ENCODE measurements at regions not wholly inside any gene's neighbourhood (a gene's known extent, or its start where the extent isn't known, plus 50 kb on each side); places are given as distances from the start of the nearest gene placed in this dataset.
A peak's percentile ranks its signal among the peaks of the same experiment; 100 is the strongest.
"Not testable (repeated sequence)": the region's sequence is repeated elsewhere in the genome, so short reads cannot be mapped to it uniquely, and the experiment has no call there.

DNA sequence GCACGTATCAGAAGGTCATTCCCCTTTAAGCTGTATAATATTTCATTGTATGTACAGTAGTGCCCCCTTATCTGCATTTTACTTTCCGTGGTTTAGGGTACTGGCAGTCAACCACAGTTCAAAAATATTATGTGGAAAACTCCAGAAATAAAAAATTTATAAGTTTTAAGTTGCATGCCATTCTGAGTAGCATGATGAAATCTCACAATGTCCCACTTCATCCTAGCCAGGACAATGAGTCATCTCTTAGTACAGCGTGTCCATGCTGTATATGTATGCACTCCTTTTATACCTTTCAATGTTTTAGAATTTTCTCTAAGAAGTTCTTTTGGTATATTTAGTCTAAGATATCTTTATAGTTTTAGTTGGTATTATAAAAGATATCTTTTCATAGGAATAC is 115.0 kb upstream of the HAND1 start:
- peak; percentile 76 for DNase-seq (ENCODE audit: low read depth)
- no peak overlapping the region for H3K4me3 ChIP-seq (ENCODE audit: control insufficient read depth, low read depth, low read length)
- TF ChIP-seq, protein P1, sequence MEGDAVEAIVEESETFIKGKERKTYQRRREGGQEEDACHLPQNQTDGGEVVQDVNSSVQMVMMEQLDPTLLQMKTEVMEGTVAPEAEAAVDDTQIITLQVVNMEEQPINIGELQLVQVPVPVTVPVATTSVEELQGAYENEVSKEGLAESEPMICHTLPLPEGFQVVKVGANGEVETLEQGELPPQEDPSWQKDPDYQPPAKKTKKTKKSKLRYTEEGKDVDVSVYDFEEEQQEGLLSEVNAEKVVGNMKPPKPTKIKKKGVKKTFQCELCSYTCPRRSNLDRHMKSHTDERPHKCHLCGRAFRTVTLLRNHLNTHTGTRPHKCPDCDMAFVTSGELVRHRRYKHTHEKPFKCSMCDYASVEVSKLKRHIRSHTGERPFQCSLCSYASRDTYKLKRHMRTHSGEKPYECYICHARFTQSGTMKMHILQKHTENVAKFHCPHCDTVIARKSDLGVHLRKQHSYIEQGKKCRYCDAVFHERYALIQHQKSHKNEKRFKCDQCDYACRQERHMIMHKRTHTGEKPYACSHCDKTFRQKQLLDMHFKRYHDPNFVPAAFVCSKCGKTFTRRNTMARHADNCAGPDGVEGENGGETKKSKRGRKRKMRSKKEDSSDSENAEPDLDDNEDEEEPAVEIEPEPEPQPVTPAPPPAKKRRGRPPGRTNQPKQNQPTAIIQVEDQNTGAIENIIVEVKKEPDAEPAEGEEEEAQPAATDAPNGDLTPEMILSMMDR (conservative IDR thresholded peaks at IDR 0.05; ENCODE audit: control insufficient read depth, insufficient read depth, low read depth, low read length): no peak

DNA sequence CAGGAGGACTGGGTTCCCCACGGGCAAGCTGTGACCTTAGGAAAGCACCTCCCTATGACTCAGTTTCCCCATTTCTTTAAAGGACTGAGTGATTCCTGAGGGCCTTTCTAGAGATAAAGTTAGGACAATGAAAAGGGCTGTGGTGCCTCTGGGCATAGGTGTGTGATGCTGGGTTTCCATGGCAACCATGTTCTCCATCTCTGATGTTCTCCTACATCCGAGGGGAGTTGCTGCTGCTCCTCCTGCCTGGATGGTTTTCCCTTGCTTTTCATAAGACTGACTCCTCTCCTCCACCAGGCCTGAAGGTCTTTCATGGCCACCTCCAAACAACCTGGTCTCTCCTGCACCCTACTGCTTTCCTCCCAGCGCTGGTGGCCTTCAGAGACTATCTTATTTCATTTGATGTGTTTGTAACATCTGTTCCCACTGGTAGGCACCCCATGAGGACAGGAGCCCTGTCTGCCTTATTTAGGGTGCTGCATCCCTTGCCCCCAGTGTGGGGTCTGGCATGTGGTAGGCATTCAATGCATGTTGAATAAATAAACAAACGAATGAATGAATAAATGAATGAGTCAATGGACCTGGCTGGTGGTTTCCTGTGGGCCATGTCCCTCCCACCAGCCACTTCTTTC is 112.2 kb upstream of the HAND1 start:
- DNase-seq (ENCODE audit: low read depth): no peak
- TF ChIP-seq, protein P1 (conservative IDR thresholded peaks at IDR 0.05; ENCODE audit: control insufficient read depth, insufficient read depth, low read depth, low read length): no peak
- H3K4me3 ChIP-seq (ENCODE audit: control insufficient read depth, low read depth, low read length): no peak overlapping the region

DNA sequence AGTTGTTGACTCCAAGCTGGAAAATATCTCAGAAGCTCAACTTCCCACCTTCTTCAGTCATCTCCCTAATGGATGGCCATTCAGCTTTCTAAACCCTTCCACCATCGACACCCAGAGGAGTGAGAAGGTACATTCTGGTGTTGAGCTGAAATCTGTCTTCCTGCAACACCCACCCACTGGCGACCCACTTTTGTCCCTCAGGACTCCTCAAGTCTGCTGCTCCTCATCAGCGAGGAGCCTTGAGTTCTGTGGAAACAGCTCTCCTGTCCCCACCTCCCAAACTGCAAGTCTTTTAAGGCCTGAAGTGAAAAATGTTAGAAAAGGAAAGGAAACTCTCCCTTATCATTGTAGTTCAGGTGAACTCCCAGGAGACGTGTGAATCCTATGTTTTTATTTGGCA is 111.5 kb upstream of the HAND1 start:
- no peak for DNase-seq (ENCODE audit: low read depth)
- H3K4me3 ChIP-seq (ENCODE audit: control insufficient read depth, low read depth, low read length): no peak overlapping the region
- TF ChIP-seq, protein P1 (conservative IDR thresholded peaks at IDR 0.05; ENCODE audit: control insufficient read depth, insufficient read depth, low read depth, low read length): no peak

DNA sequence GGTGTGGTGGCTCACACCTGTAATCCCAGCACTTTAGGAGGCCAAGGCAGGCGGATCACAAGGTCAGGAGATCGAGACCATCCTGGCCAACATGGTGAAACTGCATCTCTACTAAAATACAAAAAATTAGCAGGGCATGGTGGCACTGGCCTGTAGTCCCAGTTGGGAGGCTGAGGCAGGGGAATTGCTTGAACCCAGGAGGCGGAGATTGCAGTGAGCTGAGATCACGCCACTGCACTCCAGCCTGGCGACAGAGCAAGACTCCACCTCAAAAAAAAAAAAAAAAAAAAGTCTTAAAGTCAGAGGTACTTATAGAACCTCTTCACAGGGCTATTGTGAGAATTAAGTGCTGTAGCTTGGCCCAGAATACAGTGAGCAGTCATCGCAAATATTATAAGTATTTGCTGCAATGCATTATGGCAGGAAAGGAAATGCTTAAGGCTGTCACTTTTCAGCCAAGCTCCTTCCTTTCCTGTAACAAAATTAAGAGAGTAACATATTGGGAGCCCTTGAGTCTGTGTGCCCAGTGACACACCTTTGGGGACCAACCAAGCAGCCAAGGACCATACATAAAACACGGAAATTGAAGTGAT is 110.9 kb upstream of the HAND1 start:
- not testable (repeated sequence) for DNase-seq (ENCODE audit: low read depth); H3K4me3 ChIP-seq (ENCODE audit: control insufficient read depth, low read depth, low read length)

DNA sequence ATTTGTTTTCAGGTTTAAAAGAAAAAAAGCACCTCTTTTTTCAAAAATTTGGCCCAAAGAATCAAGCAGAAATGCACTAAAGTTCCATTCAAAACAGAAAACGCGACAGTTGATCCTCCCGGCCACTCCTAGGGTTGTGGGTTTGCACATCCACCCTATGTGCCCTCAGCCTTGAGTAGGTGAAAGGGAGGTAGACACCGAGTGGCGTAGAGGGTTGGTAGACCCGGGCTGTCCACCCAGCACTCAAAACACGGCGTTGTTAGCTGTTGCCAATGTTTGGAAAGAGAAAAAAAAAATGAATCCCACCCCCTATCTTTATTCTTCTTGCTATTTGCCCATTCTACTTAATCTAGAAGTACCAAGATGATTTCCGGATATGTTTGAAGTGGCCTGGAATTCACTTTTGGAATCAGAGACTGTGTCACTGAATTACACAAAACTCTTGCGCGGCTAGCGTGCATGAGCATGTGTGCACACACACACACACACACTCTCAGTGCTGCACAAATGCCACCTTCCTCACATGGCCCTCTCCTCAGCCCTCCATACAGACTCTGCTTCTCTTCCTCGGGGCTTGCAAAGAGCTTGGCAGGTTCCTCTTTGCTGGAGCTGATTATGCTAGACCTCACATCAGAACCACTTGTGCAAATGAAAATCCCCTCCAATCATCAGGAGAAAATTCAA is 110.2 kb upstream of the HAND1 start:
- no peak for DNase-seq (ENCODE audit: low read depth)
- no peak overlapping the region for H3K4me3 ChIP-seq (ENCODE audit: control insufficient read depth, low read depth, low read length)
- TF ChIP-seq, protein P1 (conservative IDR thresholded peaks at IDR 0.05; ENCODE audit: control insufficient read depth, insufficient read depth, low read depth, low read length): no peak

DNA sequence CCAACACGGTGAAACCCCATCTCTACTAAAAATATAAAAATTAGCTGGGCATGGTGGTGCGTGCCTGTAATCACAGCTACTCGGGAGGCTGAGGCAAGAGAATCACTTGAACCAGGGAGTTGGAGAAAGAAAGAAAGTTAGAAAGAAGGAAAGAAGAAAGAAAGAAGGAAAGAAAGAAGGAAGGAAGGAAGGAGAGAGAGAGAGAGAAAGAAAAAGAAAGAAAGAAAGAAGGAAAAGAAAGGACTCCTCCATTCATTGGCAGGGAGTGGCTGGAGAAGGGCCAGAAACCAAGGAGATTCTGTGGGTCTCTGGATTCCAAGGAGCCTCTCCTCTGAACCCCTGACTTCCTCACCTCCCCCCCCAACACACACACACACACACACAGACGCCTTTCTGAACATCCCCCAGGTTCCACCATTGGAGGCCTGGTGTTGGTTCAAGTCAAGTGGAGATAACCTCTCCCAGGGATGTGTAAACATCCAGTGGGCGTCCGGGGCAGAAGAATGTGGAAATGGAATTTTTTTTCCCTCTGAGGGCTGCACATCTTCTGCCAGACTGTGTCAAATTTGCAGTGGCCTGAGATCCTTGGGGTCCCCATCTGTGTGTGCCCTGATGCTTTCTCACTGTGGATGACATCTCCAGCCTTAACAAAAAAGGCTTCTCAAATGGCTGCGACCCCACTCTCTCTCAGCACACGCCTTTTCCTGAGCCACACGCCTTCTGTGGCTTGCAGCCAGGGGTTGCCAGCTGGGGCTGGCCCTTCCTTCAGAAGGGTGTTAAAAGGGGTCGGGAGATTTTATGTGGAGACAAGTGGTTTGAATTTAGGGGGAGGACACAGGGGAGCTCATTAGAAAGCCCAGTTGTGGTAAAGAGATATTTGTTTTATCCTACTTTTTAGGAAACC is 109.3 kb upstream of the HAND1 start:
- H3K4me3 ChIP-seq (ENCODE audit: control insufficient read depth, low read depth, low read length): no peak overlapping the region
- TF ChIP-seq, protein P1 (conservative IDR thresholded peaks at IDR 0.05; ENCODE audit: control insufficient read depth, insufficient read depth, low read depth, low read length): no peak
- DNase-seq (ENCODE audit: low read depth): no peak
